COR-L47 (cell line): ENCODE measurements at regions not wholly inside any gene's neighbourhood (a gene's known extent, or its start where the extent isn't known, plus 50 kb on each side); places are given as distances from the start of the nearest gene placed in this dataset.

Source experiments
- DNase-seq: peaks from one replicate; lab custom pipeline; 2025; lab: John Stamatoyannopoulos, UW

- DNase-seq = no peak
Observed at GRCh38 chr2:129302561-129303183, 676.8 kb upstream of the RAB6C start.

GRCh38 chr2:129314120-129314519, 665.3 kb upstream of the RAB6C start:
- DNase-seq = no peak

GRCh38 chr2:129318581-129319421, 660.7 kb upstream of the RAB6C start:
- DNase-seq = no peak

GRCh38 chr2:129319422-129319717, 660.1 kb upstream of the RAB6C start:
- no peak for DNase-seq

GRCh38 chr2:129320288-129320687, 659.2 kb upstream of the RAB6C start:
- no peak for DNase-seq

GRCh38 chr2:129324349-129324748, 655.1 kb upstream of the RAB6C start:
- DNase-seq = no peak

- DNase-seq = no peak
Observed at GRCh38 chr2:129325151-129325550, 654.3 kb upstream of the RAB6C start.

- DNase-seq = no peak
Observed at GRCh38 chr2:129329574-129329973, 649.9 kb upstream of the RAB6C start.

- no peak for DNase-seq
Observed at GRCh38 chr2:129330504-129330903, 649.0 kb upstream of the RAB6C start.

GRCh38 chr2:129331638-129332037, 647.8 kb upstream of the RAB6C start:
- no peak for DNase-seq

- DNase-seq = no peak
Observed at GRCh38 chr2:129334128-129334527, 645.3 kb upstream of the RAB6C start.

- DNase-seq = no peak
Observed at GRCh38 chr2:129334696-129335410, 644.6 kb upstream of the RAB6C start.

GRCh38 chr2:129336276-129336675, 643.2 kb upstream of the RAB6C start:
- DNase-seq = no peak

GRCh38 chr2:129337076-129337475, 642.4 kb upstream of the RAB6C start:
- DNase-seq = no peak

- DNase-seq = no peak
Observed at GRCh38 chr2:129345540-129345939, 633.9 kb upstream of the RAB6C start.

- DNase-seq = no peak
Observed at GRCh38 chr2:129347486-129348217, 631.8 kb upstream of the RAB6C start.

- no peak for DNase-seq
Observed at GRCh38 chr2:129354631-129355030, 624.8 kb upstream of the RAB6C start.

GRCh38 chr2:129361688-129362087, 617.8 kb upstream of the RAB6C start:
- no peak for DNase-seq

- no peak for DNase-seq
Observed at GRCh38 chr2:129366263-129366662, 613.2 kb upstream of the RAB6C start.

GRCh38 chr2:129367107-129367506, 612.4 kb upstream of the RAB6C start:
- no peak for DNase-seq

- DNase-seq = no peak
Observed at GRCh38 chr2:129369437-129369836, 610.0 kb upstream of the RAB6C start.

GRCh38 chr2:129374452-129374851, 605.0 kb upstream of the RAB6C start:
- DNase-seq = no peak
